ENCODE measurements at regions not wholly inside any gene's neighbourhood (a gene's known extent, or its start where the extent isn't known, plus 50 kb on each side); places are given as distances from the start of the nearest gene placed in this dataset.

- DNase-seq (ENCODE audit: low spot score), result no peak
Observed at GRCh38 chr5:52498607-52499006, 289.1 kb upstream of the ITGA1 start.

- no peak for DNase-seq (ENCODE audit: low spot score)
Observed at GRCh38 chr5:52502460-52502999, 285.2 kb upstream of the ITGA1 start.

GRCh38 chr5:52504584-52505240 lies 283.0 kb upstream of the ITGA1 start:
- no peak for DNase-seq (ENCODE audit: low spot score)

- no peak for DNase-seq (ENCODE audit: low spot score)
Observed at GRCh38 chr5:52517667-52518066, 270.0 kb upstream of the ITGA1 start.

- DNase-seq (ENCODE audit: low spot score), result no peak
Observed at GRCh38 chr5:52520171-52520570, 267.5 kb upstream of the ITGA1 start.

GRCh38 chr5:52521236-52521635 lies 266.5 kb upstream of the ITGA1 start:
- no peak for DNase-seq (ENCODE audit: low spot score)

GRCh38 chr5:52523701-52524100 lies 264.0 kb upstream of the ITGA1 start:
- no peak for DNase-seq (ENCODE audit: low spot score)

GRCh38 chr5:52531105-52531504 lies 256.6 kb upstream of the ITGA1 start:
- DNase-seq (ENCODE audit: low spot score), result no peak

GRCh38 chr5:52543594-52543993 lies 244.1 kb upstream of the ITGA1 start:
- no peak for DNase-seq (ENCODE audit: low spot score)

GRCh38 chr5:52544738-52545137 lies 243.0 kb upstream of the ITGA1 start:
- DNase-seq (ENCODE audit: low spot score), result no peak

- no peak for DNase-seq (ENCODE audit: low spot score)
Observed at GRCh38 chr5:52554293-52554692, 233.4 kb upstream of the ITGA1 start.

GRCh38 chr5:52560366-52560765 lies 227.3 kb upstream of the ITGA1 start:
- peak; percentile 5 for DNase-seq (ENCODE audit: low spot score)

GRCh38 chr5:52562473-52562872 lies 225.2 kb upstream of the ITGA1 start:
- no peak for DNase-seq (ENCODE audit: low spot score)

- no peak for DNase-seq (ENCODE audit: low spot score)
Observed at GRCh38 chr5:52564587-52564986, 223.1 kb upstream of the ITGA1 start.

- no peak for DNase-seq (ENCODE audit: low spot score)
Observed at GRCh38 chr5:52577546-52577945, 210.2 kb upstream of the ITGA1 start.

GRCh38 chr5:52579391-52579790 lies 208.3 kb upstream of the ITGA1 start:
- no peak for DNase-seq (ENCODE audit: low spot score)

- DNase-seq (ENCODE audit: low spot score), result no peak
Observed at GRCh38 chr5:52580921-52581320, 206.8 kb upstream of the ITGA1 start.

GRCh38 chr5:52582313-52582712 lies 205.4 kb upstream of the ITGA1 start:
- DNase-seq (ENCODE audit: low spot score), result no peak

GRCh38 chr5:52587131-52587530 lies 200.6 kb upstream of the ITGA1 start:
- DNase-seq (ENCODE audit: low spot score), result no peak

GRCh38 chr5:52597625-52598024 lies 190.1 kb upstream of the ITGA1 start:
- DNase-seq (ENCODE audit: low spot score), result no peak

- no peak for DNase-seq (ENCODE audit: low spot score)
Observed at GRCh38 chr5:52598968-52599367, 188.7 kb upstream of the ITGA1 start.

- no peak for DNase-seq (ENCODE audit: low spot score)
Observed at GRCh38 chr5:52603778-52604554, 183.8 kb upstream of the ITGA1 start.

Measured in GM03348 (cell line).